Suppressor macrophage treated with lipopolysaccharide for 4 hours (primary cell): ENCODE measurements at regions not wholly inside any gene's neighbourhood (a gene's known extent, or its start where the extent isn't known, plus 50 kb on each side); places are given as distances from the start of the nearest gene placed in this dataset.

Experiments
- DNase-seq: peaks from one replicate; pipeline ENCODE4 v3.0.0-alpha.2; 2020

GRCh38 chr14:101221549-101222160 lies 318.1 kb upstream of the RTL1 start:
- no peak for DNase-seq

- no peak for DNase-seq
These were observed 319.0 kb upstream of the RTL1 start for GRCh38 chr14:101222362-101223070.

- DNase-seq: no peak
These were observed 319.6 kb upstream of the RTL1 start for GRCh38 chr14:101223127-101223526.

DNA sequence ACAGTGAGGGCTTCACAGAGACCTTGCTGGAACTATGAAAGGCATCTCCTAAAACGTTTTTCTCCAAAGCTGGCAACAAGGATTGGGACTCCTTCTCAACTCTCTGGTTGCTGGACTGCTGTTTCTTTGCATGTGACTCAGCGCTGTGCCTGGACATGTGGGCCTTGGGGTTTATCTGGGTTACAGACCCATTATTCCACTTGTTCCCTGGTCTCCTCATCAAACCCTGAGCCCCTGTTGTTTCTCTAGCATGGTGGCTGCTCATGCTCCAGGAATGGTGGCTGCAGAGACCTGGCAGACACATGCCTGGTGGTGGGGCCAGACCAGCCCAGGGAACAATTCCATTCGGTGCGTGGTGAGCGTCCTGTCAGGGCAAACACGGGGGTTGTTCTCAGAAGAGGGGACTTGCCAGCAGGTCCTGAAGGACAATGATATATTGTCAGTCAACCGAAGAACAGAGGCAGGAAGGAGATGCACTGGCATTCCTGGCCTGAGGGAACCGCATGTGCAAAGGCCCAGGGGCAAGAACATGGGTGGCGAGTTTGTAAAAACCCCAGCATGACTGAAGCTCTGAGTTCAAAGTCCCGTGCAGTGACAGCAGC lies 320.1 kb upstream of the RTL1 start:
- DNase-seq: no peak

- no peak for DNase-seq
These were observed 321.0 kb upstream of the RTL1 start for GRCh38 chr14:101224356-101225156.

DNA sequence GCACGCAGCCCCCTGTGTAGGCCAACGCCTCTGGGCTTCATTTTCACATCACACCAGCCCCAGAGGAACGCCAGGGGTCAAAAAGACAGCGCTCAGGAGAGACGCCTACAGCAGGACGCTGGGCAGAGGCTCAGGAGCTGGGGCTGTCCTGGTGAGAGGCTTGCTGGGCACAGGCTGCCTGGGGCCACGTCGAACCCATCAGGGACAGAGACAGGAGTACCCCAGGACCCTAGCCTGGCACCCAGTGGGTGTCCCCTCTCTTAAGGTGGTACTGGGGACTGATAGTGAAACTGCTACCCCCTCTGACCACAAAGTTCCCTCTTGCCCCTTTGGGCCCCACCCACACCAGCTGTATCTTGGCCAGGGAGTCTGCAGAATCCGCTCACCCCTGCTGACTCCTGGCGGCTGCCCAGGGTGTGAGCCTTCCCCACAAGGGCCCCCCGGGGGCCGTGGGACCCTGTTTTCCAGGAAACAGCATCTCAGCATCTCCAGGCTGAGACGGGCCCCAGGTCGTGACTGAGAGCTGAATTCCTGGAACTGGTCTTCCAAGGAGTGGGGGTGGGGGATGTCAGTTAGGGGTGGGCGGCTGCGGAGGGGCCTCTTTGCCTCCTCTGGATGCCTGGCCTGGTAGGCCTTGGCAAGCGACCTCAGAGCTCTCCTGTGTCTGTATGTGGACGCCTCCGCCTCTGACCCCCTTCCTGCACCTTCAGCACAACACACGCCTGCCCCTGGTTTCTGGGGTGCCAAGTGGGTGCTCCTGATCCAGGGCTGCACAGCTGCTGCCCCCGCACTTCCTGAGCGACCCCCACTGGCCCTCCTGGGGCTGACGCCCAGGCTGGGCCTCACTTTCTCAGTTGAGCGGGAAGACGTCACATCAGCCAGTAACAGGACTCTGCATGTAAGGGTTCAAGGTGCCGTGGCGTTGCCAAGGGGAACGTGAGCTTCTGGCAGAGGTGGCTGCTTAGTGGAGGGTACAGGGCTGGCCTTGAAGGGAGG lies 321.9 kb upstream of the RTL1 start:
- no peak for DNase-seq

DNA sequence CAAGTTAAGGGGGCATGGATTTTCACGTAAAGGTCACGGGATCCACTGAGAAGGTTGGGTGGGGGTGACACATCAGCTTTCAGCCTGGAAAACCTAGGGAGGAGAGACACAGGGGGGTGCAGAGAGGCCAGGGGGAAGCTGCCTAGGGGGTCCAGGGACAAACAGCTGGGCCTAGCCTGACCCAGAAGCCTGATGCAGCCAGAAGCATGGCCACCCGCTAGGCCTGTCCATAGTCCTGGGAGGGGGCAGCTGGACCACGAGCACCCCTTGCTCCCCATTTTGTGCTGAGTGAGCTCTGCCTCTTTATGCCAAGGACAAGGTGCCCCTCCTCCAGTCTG lies 322.7 kb upstream of the RTL1 start:
- no peak for DNase-seq

DNA sequence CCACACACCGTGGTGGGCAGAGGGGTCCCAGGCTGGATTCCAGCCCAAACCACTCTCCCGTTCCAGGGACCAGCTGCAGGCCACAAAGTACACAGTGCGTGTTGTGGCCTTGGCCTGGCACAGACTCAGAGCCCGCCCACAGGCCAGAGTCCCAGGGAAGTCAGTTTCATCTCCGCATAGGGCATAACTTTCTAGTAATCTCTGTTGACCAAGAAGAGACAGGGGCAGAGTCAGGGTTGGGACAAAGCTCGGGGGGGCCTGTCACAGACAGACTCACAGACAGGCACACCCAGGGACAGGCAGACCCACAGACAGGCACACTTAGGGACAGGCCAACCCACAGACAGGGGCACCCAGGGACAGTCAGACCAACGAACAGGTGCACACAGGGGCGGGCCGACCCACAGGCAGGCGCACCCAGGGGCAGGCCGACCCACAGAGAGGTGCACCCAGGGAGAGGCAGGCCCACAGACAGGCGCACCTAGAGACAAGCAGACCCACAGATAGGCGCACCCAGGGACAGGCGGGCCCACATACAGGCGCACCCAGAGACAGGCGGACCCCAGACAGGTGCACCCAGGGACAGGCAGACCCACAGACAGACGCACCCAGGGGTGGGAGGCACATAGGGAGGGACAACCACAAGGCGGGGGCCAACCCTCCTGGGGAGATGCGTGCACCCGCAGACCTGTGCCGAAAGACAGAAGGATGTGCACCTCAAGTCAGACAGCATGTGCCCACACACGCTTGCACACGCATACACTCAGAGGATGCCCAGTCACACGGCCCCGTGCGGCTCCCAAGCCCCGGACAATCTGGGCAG lies 323.3 kb upstream of the RTL1 start:
- no peak for DNase-seq

- DNase-seq: no peak
These were observed 324.4 kb upstream of the RTL1 start for GRCh38 chr14:101227611-101228594.

- DNase-seq: no peak
These were observed 325.5 kb upstream of the RTL1 start for GRCh38 chr14:101228949-101229541.

GRCh38 chr14:101229666-101230065 lies 326.1 kb upstream of the RTL1 start:
- DNase-seq: no peak

GRCh38 chr14:101230161-101230850 lies 326.8 kb upstream of the RTL1 start:
- no peak for DNase-seq

DNA sequence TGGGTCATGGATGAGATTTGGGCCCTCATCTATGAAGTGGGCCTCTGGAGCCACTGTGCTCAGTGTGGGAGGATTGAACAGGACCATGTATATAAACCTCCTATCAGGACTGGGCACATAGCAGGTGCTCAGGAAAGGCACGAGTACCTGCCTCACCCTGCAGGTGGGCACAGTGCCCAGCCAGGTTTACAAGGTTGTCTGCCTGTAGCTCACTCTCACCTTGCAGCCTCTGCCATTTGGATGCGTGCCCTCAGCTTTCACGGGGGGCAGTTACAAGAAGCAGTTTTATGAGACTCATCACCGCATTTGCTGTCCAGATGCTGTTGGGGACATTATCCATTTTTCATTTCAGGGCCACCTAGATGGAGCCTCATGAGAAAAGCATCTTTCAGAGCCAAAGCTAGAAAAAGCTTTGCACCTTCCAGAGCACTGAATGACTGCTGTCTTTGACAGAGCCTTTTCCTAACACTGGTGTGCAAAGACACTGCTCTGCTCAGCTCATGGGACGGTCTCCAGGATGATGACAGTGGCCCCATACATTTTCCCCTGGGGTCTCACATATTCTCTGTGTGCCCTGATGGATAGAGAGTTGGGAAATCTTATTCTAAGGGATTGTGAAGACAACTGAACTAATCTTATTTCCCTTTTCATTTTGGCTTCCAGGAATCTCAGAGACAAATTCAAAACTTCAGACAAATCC lies 327.5 kb upstream of the RTL1 start:
- DNase-seq: no peak

DNA sequence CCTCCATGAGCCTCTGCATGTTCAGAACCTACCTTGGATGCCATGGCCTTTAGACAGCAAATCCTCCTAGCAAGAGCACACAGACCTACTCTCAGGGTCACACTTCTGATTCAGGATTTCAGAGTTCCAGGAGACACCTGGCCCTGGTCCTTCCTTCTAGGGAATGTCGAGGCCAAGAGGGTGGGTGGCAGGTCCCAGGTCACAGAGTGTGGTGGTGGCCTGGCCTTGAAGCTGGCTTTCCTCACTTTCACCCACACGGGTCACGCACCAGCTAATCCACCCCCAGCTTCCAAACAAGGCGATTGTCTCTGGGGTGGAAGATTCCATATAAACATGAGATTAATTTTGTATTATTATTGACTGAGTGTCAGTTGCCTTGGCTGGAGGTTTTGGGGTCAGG lies 328.3 kb upstream of the RTL1 start:
- DNase-seq: no peak

DNA sequence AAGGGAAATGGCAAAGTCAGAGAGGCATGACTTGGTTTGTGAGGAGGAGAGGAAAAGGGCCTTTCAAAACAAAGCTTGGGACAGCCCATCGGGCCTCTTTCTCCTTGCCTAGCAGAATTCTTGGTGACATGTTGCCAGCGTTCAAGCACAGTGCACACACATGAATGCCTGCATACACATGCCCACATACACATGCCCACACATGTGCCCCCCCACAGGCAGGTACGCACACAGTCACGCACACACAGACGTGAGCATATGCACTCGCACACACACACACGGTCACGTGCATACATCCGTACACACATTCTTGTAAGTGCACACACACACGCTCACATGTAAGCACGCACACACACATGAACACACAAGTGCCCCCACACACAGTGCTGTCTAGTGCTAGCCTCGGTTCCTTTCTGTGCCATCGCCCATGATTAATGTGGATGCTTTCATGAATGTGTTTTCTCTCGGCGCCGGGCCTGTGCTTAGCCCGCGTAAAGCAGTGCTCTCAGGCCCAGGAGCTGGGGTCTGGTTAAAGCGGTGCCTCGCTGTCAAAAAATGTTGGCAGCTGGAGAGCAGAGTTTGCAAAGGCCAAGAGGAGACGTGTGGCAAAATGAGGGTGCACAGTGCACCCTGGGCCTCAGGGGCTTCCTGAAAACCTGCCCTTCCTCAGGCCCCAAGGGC lies 328.8 kb upstream of the DIO3 start:
- no peak for DNase-seq

- no peak for DNase-seq
These were observed 328.3 kb upstream of the DIO3 start for GRCh38 chr14:101233021-101233366.

- DNase-seq: no peak
These were observed 327.9 kb upstream of the DIO3 start for GRCh38 chr14:101233391-101233790.

GRCh38 chr14:101233808-101234207 lies 327.5 kb upstream of the DIO3 start:
- no peak for DNase-seq
